HG02973 (cell line): ENCODE measurements at regions not wholly inside any gene's neighbourhood (a gene's known extent, or its start where the extent isn't known, plus 50 kb on each side); places are given as distances from the start of the nearest gene placed in this dataset.

Experiments used
- ATAC-seq: cut with Tn5 transposase; IDR thresholded peaks from one replicate; pipeline ENCODE4 v1.9.1; 2021; ENCODE audit warnings: moderate library complexity; ENCODE audit not compliant: unreplicated experiment

DNA sequence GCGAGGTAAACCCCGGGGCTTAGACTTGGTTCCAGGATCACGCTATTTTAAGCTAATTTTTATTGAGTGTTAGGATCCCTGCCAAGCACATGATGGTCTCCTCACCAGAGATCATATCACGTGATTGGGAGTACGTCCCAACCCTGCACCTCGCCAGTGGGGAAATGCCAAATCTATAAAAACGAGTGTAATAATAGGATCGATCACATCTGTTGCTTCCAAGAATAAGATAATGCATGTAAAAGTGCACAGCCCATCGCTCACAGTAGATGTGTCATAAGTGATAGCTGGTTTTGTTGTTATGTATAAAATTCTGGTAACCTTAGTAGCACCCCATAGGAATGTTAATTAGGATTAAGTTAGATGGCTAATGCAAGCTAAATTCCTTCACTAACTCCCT, 581.0 kb upstream of the TMEM132C start:
- ATAC-seq, result no peak

- ATAC-seq, result no peak
Observed at GRCh38 chr12:127687181-127687580, 579.8 kb upstream of the TMEM132C start.

- ATAC-seq, result no peak
Observed at GRCh38 chr12:127688906-127689428, 578.0 kb upstream of the TMEM132C start.

GRCh38 chr12:127690161-127690560, 576.8 kb upstream of the TMEM132C start:
- no peak for ATAC-seq

GRCh38 chr12:127696963-127697362, 570.0 kb upstream of the TMEM132C start:
- no peak for ATAC-seq

GRCh38 chr12:127703026-127703425, 563.9 kb upstream of the TMEM132C start:
- ATAC-seq, result no peak

GRCh38 chr12:127711108-127711507, 555.9 kb upstream of the TMEM132C start:
- no peak for ATAC-seq

DNA sequence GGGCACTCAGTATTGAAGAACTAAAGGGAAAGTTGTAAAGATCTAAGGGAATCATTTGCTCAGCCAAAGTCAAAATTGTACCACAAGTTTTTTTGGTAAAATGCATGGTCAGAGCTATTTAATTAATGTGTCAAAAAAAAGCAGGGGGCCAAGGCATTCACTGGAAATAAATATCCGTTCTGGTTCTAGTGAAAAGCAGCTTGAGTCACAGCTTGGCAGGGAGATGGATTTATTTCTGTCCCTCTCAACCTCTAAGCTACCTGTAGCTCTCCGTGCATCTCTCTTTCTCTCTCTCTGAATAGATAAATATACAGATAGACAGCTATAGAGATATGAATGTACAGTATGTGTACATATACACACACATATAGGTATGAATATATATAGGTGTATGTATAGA, 554.4 kb upstream of the TMEM132C start:
- no peak for ATAC-seq

DNA sequence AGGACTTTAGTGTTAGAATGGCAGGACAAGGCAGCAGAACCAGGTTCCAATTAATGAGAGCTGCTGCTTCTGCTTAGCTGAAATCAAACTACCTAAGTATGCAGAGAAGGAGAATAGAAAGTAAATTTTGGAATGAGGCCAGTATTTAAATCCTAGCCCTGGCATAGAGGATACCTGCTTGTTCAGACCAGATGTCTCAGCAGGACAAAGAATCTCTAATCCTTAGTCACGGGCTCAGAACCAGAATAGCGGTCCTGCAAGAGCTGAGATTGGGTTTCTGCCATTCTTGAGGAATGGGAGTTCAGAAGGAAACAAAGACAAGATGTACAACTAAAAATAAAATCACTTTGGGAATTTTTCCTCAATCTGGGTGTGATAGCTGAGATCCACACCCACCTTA, 550.8 kb upstream of the TMEM132C start:
- ATAC-seq, result no peak

GRCh38 chr12:127717278-127717677, 549.7 kb upstream of the TMEM132C start:
- no peak for ATAC-seq

- no peak for ATAC-seq
Observed at GRCh38 chr12:127720334-127720733, 546.6 kb upstream of the TMEM132C start.

GRCh38 chr12:127722611-127723010, 544.4 kb upstream of the TMEM132C start:
- ATAC-seq, result no peak

DNA sequence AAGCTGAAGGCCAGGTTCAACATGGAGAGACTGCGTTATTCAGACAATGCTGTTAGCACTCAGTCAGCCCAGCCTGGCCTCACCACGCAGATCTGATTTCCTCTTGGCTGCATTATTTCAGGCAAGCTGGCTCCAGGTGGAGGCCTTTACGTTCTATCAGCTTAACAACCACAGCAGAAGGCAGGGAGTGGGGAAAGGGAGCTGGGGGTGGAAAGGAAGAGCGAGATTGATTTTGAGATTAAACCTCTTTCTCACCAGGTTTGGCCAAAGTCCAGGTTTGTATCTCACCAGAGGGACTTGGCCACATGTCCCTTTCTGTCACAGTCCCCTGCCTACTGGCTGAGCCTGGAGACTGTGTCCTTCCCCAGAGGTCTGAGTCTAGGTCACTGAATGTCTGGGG, 543.7 kb upstream of the TMEM132C start:
- ATAC-seq, result no peak

DNA sequence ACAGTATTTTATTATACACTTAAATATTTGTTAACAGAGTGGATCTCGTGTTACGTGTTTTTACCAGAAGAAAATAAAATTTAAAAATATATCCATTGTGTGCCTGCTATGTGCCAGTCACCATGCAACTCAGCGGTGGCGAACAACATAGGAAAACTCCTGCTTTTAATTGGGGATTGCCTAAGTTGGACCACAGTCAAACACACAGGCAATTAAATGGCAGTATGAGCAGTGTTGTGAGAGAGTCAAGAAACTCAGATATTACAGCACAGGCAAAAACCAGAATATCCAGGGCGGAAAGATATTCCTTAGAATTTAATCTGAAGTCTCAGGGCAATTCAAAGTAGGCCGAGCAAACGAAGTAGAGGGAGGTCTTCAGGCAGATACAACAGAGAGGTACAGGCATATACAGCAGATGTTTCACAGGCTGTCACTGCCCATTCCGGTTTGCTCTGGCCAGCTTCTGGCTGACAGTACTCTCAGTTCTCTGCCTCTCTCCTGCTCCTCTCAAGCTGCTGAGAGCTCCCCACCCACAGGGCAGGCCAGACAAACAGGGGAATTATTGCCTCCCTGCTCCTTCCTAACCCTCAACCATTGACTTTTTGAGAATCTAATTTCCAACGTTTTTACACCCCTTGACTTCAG, 540.2 kb upstream of the TMEM132C start:
- ATAC-seq, result no peak

GRCh38 chr12:127728285-127728684, 538.7 kb upstream of the TMEM132C start:
- no peak for ATAC-seq

DNA sequence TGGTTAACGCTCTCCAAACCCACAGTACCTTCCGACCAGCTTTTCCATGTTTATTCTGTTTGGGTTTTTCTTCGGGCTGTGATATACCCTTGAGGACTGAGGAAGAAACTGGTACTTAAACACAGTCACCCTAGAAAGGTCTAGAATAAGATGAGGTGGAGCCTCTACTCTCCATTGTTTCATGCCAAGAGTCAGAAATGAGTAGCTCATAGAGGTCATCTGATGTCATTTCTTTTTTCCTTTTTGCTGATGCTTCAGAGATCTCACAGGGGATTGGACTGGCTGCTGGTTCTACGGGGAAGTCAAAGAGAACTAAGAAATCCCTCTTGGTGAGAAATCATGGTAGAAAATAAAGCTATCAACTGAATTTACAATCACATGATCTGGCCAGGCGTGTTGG, 538.2 kb upstream of the TMEM132C start:
- no peak for ATAC-seq

DNA sequence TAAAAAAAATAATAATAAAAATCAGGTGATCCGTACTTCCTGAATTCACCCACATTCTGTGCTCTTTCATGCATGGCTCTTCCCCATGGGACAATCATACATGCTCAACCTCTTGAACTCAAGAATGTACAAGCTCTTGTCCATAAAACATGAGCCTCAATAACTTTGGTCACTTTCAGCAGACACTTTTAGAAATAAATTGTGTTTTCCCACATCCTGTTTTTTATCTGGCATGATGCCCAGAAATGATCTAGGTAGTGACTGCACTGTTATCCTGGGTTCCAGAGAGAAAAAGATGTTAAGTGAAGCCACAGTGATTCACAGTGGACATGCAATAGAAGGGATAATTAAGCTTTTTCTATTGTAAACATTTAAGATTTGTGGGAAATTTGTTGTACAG, 537.6 kb upstream of the TMEM132C start:
- ATAC-seq, result no peak

DNA sequence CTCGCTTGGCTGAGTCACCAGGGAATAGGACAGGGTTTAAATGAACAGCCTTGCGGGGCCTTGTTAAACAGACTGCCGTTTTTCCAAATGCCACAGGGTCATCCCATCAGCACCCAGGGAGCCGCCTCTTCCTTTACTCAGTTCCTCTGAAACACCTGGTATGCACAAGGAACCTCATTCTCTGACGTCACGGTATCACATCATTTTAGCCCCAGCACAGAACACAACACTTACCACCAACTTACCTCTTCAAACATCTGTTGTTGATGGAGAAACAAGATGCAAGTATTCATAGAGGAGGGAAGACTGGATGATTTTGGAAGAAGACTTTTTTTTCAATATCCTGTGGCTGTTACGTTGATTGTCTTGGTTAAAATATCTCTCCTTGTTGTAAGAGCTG, 535.3 kb upstream of the TMEM132C start:
- no peak for ATAC-seq

DNA sequence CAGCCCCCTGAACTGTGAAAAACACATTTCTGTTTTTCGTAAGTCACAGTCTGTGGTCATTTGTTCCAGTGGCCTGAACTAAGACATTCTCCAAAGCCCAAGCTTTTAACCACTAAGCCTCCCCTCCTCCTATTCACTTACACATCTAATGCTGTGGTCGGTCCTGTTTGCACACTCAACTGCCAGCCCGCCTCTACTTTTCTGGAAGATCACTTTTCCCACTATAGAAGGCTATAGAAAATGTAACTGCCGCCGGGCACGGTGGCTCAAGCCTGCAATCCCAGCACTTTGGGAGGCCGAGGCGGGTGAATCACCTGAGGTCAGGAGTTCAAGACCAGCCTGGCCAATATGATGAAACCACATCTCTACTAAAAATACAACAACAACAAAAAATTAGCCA, 524.7 kb upstream of the TMEM132C start:
- no peak for ATAC-seq

- ATAC-seq, result no peak
Observed at GRCh38 chr12:127745469-127746212, 521.3 kb upstream of the TMEM132C start.

DNA sequence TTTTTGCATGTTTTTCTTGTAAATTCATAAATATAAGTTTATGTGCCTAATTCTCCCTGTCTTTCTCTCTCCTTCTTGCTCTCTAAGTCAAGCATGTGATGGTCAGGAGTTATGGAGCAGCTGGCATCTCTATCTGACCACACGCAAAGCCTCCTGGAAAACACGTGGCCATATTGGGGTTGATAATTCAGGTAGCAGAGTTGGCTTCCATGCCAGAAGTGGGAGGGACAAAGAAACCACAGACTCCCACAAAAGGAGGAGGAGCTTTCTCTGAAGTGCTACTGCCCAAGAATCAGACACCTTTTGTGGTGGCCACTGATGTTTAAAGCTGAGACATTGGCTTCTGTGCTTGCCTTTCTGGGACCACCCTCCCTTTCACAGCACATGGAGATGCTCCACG, 517.6 kb upstream of the TMEM132C start:
- no peak for ATAC-seq

DNA sequence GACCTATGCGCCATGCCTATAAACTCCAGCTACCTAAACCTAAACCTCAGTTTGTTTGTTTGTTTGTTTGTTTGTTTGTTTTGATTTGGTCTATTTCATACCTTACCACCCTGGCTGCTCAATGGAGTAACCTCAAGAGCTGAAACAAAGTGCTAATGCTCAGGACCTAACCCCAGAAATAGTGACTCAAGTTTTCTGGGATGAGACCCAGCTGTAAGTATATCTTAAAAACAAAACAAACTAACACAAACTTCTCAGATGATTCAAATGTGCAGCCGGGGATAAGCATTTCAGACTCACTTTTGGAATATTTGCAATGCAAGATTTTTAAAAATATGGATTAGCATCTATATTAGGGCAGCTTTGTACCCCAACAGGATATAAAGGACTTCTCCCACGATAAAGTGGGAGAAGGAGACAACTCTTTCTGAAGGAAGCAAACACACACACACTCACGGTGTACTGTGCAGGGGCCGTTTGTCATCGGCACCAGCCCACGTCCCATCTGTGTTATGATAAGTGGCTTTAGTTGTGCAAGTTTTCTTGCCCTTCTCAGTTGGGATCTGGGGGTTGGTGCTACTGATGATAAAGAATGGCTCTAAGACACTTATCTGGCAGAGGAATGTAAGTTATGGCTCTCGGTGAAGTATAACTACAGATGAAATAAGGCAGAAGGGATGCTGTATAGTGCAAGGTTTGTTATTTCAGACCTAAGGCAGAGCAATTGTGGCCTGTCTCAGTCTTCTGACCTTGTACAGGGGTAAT, 516.7 kb upstream of the TMEM132C start:
- ATAC-seq, result no peak
